Astrocyte (in vitro differentiated cells and primary cell): ENCODE measurements at regions not wholly inside any gene's neighbourhood (a gene's known extent, or its start where the extent isn't known, plus 50 kb on each side); places are given as distances from the start of the nearest gene placed in this dataset.

Source experiments
- CTCF ChIP-seq: IDR thresholded peaks from 2 replicates; pipeline ENCODE4 v1.5.1; 2011; ENCODE audit warnings: low read depth, mild to moderate bottlenecking, inconsistent platforms, low read length, moderate library complexity; ENCODE audit not compliant: insufficient read depth
- EZH2 ChIP-seq: IDR thresholded peaks from 2 replicates; pipeline ENCODE4 v1.6.1; 2012; ENCODE audit warnings: mild to moderate bottlenecking, low read length, inconsistent platforms; ENCODE audit not compliant: insufficient read depth

- TF ChIP-seq CTCF (no peak), EZH2 (no peak)
Observed at GRCh38 chr11:79786961-79787360, 346.1 kb upstream of the TENM4 start.
